CD4-positive, alpha-beta T cell treated with Interleukin-17A for 1 hour (primary cell): ENCODE measurements at regions not wholly inside any gene's neighbourhood (a gene's known extent, or its start where the extent isn't known, plus 50 kb on each side); places are given as distances from the start of the nearest gene placed in this dataset.
"Not testable (repeated sequence)": the region's sequence is repeated elsewhere in the genome, so short reads cannot be mapped to it uniquely, and the experiment has no call there.

ENCODE experiments used
- DNase-seq: peaks from one replicate; pipeline ENCODE4 v3.0.0-alpha.2; 2020

DNA sequence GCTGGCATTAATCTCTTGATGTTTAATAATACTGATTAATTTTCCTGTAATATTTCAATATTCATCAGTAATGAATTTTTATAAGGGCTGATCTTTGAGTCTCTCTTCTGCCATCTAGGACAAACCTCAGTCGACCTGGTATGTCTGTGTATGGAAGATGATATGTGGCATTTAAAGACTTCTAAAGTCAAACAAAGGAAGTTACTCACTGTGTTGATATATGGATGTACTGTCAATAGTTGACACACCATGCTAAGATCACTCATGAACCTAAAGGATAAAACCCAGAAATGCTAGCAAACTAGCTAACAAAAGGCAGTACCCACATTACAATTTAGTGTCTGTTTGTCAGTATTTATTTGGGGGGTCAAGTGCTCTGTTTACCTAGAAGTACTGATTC is 380.7 kb upstream of the GOT2 start:
- DNase-seq, result no peak

DNA sequence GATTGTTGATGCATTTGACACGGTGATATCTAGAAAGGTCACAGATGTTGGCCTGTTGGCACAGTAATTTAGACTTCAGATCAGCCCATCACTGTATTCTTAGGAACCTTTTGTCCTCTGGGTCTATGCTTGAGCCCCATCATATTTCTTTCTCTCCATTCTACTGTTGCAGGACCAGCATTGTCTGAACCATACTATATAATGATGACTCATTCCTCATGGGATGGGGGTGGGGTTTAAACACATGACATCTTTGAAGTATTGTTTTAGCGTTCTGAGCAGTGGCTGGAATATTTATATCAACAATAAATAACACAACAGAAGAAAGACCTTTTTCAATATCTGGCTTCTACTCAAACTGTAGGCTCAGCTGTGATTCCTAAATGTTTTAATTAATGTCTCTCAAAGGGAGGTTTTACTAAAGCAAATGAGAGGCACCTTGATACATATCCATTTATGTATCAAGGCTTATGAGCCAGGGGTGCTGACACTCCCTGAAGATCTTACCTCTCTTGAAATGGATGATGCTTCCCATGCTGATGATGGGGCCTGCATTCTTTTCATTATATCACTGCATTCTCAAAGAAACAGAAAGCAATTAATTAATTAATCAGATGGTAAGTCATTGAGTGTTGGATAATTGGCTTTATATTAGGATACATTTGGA is 379.0 kb upstream of the GOT2 start:
- DNase-seq, result no peak

DNA sequence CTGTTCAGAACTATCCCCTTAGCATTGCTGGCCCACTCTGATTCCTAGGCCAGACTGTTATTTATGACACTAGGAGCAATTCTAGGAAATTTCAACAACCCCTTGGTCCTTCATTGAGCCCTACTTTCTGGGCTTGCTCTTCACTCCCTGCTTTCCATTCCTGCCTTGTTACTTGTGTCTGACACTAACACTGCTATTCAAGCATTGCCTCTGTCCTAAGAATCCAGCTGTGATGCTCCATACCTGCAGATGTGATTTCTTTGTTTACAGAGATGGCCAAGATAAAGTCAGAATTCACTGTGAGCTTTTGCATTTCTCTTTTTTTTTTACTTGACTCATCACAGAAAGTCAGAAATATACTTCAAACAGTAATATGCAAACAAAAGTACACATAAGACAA is 377.2 kb upstream of the GOT2 start:
- DNase-seq, result no peak

DNA sequence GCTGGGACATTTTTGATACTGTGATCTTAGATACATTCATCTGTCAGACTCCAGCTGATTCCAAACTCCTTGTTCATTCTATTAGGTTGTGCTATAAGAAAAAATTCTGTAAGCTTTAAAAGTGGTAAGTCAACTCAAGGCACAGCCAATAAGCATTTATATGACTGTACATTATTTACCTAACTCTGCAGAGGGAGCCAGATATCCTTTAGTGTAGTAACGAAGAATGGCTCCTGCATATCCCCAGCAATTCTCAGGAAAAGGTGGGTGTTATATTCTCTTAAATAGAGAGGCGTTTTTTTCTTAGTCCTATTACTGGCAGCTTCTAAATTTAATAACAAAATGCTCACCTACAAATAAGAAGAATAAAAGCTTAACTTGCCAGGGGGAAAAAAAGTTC is 374.3 kb upstream of the GOT2 start:
- DNase-seq, result no peak

DNA sequence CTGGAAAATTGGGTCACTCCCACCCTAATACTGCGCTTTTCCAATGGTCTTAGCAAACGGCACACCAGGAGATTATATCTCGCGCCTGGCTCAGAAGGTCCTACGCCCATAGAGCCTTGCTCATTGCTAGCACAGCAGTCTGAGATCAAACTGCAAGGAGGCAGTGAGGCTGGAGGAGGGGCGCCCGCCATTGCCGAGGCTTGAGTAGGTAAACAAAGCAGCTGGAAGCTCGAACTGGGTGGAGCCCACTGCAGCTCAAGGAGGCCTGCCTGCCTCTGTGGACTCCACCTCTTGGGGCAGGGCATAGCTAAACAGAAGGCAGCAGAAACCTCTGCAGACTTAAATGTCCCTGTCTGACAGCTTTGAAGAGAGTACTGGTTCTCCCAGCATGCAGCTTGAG is 362.6 kb upstream of the GOT2 start:
- DNase-seq, result not testable (repeated sequence)

DNA sequence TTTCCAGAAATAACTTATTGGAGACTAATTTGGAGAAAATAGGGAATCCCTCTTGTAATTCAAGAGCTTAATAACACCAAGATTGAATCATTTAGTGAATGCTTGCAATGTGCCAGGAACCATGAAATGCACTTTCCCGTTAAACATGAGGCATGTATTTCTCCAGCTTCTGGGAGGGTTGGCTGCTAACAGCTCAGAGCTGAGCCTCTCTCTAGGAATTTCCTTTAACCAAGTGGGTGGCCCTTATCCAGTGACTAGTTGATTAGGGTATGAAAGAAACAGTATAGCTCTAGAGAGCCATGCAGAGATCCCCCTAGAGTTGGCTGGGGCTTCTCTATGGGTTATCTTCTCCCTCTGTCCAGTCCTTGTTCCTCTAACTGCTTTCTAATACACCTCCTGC is 356.4 kb upstream of the GOT2 start:
- no peak for DNase-seq

DNA sequence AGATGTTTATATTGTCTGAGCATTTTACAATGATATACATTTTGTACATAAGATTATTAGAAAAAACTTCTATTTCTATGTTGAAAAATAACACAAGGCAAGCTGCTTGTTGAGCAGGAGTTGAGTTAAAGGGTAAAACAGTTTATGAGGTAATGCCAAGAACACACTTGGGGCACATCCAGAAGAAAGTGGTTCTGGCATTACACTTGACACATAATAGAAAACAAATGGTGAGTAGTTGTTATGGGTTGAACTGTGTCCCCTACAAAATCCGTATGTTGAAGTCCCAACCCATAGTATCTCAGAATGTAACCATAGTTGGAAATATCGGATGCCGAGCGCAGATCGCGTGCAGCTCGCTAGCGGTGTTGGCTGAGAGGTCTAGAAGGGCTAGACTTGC is 354.3 kb upstream of the GOT2 start:
- DNase-seq, result no peak

DNA sequence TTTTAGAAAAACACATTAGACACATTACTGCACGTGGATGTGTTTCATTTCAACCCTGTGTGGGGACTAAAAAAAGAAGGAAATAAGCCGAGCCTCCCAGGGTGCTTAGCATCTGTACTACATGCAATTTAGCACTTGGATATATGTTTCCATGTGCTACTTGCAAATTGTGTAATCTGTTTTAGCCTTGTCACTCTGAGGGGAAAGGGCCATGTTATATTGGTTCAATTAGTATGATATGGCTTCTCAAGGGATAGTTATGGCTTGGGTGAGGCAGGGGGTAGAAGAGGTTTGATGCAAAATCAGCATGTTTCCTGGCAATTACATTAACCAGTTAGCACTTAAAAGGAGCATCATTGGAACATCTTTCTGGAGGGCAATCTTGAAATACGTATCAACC is 353.5 kb upstream of the GOT2 start:
- DNase-seq, result no peak

DNA sequence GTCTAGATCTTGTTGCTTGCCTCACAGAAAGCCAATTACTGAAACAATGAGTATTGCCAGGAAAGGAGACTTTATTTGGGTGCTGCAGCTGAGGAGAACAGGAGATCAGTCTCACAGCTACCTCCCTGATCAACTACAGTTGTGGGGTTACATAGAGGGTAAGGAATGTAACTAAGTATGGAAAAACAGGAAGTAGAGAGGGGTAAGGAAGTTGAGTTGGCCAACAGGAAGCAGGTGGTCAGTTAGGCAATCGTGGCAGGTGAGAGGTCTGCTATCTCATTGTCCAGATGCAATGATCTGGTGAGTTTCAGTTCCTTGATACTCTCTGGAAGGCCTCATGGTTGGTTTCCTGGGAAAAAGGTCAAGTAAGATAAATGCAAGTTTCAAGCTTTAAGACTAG is 333.1 kb upstream of the GOT2 start:
- DNase-seq, result no peak

DNA sequence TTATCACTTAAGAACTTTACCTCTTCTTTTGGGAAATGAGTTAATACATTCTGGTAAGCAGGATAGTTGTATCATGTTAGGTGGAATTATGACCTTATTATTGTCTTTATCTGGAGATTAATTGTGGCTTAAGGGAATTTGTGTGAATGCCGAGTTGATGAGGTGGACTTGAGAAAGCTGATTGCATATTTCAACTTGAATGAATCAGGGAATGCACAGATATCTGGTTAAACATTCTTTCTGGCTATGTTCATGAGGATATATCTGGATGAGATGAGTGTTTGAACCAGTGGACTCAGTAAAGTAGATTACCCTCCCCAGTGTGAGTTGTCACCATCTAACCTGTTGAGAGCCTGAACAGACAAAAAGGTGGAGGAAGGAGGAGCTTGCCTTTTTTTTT is 326.1 kb upstream of the GOT2 start:
- DNase-seq, result no peak

DNA sequence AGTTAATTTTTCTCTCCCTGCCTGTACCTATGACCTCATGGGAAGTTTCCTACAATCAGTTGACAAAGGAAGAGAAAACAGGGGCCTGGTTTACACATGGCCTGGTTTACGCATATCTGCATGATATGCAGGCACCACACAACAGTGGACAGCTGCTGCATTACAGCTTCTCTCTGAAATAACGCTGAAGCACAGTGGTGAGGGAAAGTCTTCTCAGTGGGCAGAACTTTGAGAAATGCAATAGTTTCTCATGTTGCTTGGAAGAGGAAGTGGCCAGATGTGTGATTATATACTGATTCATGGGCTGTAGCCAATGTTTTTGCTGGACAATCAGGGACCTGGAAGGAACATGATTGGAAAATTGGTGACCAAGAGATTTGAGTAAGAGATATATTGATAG is 324.1 kb upstream of the GOT2 start:
- DNase-seq, result no peak

DNA sequence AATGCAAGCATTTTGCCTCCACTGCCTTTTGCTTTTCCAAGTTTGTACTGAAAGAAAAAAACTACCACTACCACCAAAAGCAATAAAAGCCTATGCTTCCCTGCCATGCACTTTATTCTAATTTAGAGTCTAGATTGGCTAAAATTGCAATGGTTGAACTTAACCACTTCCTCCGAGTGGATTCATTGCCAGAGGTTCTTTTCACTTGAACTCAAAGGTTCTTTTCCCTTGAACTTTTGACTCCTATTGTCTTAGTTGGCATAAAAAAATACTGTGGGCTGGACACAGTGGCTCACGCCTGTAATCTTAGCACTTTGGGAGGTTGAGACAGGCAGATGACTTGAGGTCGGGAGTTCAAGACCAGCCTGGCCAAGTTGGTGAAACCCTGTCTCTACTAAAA is 319.8 kb upstream of the GOT2 start:
- no peak for DNase-seq

DNA sequence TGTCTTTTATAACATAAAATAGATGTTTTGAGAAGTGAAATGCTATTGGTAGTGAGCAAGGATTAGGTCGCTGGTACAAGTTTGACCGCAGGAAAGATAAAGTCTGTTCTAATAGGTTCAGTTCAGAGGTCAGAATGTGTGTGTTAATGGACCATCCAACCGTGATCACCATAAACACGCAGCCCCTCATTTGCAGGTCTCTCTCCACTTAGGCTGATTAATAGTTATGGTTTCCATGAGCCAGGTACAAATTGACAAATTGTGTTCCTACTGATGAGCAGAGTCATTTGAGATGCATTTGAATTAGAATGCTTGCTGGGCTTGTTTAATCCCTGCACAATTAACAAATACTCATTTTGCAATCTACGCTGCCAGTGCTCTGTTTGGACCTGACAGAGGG is 318.1 kb upstream of the GOT2 start:
- no peak for DNase-seq

DNA sequence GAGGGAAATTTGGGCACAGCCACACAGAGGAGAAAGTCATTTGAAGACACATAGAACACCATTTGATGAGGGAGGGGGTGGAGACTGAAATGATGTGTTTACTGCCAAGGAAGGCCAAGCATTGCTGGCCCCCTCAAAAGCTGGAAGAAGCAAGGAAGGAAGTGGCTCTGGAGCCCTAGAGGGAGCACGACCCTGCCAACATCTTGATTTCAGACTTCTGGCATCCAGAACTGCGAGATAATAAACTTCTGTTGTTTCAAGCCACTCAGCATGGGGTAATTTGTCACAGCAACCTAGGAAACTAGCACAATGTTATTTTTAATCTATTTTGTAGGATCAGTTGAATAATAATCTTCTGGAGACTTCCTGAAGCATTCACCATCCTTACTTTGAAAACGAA is 314.8 kb upstream of the GOT2 start:
- no peak for DNase-seq

DNA sequence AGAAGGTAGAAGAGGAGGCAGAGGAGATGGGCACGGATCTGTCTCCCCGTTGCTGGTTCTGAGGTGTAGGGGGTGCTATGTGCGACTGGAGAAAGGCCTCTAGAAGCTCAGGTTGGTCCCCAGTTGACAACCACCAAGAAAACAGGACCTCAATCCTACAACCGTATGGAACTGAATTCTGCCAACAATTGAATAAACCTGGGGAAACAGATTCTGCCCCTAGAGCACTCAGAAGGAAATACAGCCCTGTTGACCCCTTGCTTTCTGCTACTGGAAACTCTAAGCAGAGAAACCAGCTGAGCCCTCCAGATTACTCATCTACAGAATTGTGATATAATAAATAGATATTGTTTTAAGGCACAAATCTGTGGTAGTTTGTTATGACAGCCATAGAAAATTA is 313.0 kb upstream of the GOT2 start:
- DNase-seq, result no peak

DNA sequence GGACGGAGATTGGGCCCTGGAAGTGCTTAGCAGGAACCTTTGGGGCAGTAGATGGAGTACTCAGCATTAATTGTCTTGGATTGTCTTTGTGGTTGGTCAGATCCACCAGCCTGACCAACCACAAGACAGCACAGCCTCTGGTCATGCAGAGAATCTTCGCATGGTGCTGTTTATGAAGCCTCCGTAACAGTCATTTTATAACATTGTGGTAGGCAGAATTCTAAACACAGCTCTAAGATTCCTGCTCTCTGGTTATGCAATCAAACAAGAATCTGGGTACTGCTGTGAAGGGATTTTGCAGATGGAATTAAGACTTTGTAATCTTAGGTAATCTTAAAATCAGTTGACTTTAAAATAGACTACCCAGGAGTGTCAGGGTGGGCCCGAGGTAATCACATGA is 312.2 kb upstream of the GOT2 start:
- no peak for DNase-seq

DNA sequence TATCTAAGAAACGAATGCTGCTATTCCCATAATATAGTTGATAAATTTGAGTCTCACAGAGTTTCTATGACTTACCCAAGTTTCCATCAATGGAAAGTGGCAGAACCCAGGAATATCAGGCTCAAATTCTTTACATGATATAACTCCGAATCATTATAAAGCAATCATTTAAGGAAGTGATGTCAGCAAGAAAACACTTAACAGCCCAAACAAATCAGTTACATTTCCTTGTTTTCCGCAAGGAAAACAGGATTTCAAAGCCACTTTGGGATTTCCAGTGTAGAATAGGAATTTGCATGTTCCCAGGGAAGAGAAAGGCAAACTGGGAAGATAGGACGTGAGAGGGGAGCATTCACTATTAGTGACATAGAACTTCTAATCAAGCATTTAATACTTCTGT is 311.4 kb upstream of the GOT2 start:
- no peak for DNase-seq

DNA sequence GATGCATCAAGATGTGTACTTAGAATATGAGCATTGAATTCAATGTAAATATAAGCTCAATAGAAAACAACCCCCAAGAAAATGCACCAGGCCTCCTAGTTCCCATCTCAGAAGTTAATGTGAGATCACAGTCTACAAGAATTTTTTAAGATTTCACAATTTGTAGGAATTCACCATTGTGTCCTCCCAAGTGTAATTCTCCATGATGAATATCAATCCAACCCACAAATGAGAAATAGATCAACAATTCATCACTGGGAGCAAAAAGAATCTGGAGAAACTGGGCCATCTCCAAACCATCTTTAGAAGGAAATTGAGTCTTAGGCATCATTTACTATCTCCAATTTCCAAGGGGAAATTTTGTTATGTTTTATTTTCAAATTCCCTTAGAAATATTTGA is 310.5 kb upstream of the GOT2 start:
- DNase-seq, result no peak

DNA sequence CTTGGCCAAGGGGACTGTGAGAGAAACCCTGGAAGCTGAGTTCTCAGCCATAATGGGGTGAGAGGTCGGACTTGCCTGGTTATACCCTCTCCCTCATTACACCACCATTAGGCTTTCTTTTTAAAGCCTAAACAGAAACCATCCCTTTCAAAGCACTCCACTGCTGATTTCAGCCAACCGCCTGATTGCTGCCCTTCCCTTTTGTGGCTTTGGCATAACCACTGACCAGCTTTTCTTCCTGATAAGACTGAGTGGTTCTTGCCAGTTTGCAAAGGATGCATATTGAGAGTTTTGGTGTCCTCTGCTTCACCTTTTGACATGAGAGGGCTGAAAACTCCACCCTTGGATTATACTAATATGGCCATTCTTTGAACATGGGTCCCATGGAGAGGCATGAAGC is 308.2 kb upstream of the GOT2 start:
- no peak for DNase-seq

DNA sequence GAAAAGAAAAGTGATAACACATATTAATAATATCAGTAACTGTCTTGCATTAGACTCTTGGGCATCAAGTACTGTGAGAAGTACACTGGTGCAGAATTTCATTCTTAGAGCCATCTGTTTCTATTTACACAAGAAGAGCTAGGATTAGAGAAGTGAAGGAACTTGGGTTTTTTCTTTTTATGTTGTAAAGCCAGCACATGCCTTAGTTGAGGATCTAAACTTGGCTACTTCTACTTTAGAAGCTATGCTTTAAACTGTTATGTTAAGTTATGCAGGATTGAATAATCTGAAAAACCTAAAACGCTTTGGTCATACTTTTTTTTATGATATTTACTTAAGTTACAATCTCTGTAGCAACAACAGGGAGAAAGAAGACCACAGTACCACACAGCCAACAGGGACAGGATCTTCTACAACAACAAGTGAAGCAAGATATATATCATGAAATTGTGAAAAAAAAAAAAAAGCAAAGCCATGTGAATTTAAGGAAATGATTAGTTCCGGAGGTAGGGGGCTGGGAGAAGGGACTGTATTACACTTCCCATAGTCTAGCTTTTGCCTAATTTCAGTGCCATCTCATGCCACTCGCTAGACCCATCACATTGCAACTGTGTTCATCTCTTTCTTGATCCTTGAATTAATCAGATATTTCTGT is 305.1 kb upstream of the GOT2 start:
- no peak for DNase-seq

DNA sequence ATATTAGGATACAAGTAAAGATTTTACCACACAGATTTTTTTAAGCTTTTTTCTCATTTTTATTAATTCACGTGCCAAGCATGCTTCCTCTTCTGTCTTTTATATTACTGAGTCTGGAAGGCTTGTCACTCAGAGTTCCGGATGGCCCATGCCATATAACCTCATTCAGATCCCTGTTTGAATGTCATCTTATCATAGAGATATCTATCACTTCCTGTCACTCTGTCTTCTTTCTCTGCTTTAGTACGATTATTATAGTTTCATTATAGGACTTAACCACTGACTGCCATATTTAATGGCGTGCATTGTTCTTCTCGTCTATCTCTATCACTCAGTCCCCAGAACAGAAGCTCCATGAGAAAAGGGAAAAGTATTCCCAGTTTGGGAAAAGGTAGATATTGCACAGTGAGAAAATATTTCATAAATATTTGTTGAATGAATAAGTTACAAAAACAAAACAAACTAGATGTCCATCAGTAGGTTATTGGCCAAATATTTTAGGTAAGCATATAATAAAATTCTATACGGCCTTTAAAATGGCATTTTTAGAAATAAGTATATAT is 296.9 kb upstream of the GOT2 start:
- no peak for DNase-seq

DNA sequence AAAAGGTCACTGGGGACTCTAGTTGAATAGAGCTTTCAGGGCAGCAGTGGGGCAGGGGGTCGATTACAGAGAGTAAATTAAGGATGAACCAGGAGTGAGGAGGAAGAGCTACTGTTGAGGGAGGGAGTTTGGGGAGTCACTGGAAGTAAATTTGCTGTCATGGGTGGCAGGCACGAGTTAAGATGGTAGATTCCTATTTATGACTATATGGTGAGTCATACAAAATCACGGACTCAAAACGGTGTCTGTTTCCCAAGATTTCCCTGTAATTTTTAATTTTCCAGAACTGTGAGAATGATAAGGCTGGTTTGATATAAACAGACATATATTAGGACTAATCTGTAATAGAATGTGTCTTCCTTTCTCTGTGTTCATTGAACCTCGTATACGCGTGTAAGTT is 287.6 kb upstream of the GOT2 start:
- DNase-seq, result no peak

DNA sequence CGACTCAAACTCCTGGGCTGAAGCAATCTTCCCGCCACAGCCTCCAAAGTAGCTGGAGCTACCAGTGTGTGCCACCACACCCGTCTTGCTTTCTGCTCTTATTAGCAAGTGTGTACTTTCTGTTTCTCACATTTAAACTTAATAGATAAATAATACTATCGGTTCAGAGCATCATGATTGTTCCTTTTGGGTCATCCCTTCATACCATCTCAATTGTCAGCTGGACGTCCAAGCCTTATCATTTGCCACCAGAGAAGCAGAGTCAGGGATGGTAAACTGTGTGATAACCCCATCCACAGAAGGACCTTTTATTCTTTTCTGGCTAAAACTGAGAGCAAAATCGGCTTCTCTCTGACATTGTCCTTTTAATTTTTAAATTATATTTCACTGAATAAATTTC is 279.8 kb upstream of the GOT2 start:
- DNase-seq, result no peak

DNA sequence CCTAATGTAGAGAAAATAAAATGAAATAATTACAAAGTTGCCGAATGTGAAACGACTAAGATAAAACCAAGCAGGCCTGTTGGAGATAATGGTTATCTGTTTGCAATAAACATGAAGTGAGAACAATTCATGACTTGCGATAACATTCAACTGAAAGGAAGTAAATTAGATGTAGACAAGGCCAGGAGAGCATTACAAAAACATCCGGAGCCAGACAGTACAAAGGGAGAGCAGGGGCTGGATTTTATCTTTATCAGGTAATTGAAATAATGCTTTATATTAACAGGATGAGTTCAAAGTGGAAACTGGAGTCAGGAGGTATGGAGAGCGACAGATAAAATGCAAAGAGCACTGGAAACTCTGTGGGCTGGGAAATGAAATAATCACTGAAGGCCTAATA is 265.6 kb upstream of the GOT2 start:
- DNase-seq, result no peak

DNA sequence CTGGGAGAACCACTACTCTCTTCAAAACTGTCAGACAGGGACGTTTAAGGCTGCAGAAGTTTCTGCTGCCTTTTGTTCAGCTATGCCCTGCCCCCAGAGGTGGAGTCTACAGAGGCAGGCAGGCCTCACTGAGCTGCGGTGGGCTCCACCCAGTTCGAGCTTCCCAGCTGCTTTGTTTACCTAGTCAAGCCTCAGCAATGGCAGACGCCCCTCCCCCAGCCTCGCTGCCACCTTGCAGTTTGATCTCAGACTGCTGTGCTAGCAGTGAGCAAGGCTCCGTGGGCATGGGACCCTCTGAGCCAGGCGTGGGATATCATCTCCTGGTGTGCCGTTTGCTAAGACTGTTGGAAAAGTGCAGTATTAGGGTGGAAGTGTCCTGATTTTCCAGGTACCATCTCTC is 258.6 kb upstream of the GOT2 start:
- not testable (repeated sequence) for DNase-seq
